Liver (tissue), 8 donors: ENCODE measurements at regions not wholly inside any gene's neighbourhood (a gene's known extent, or its start where the extent isn't known, plus 50 kb on each side); places are given as distances from the start of the nearest gene placed in this dataset.

ENCODE experiments used
- DNase-seq: peaks from one replicate; pipeline ENCODE4 v3.0.0-alpha.2; 2017; ENCODE audit warnings: low spot score
- H3K27ac ChIP-seq, 2 donors: one replicate each; pipeline ENCODE4 v1.7.0; 2013; ENCODE audit warnings: inconsistent platforms in 2 of 2, low read length in 2 of 2, control low read depth in 1 of 2, low read depth in 1 of 2, mild to moderate bottlenecking in 1 of 2
- H3K27me3 ChIP-seq, 4 donors: one replicate each; pipeline versions ENCODE4 v1.6.1 to v1.7.0; 2013; ENCODE audit warnings: low read length in 3 of 4, inconsistent platforms in 1 of 4, mild to moderate bottlenecking in 1 of 4, moderate library complexity in 1 of 4; ENCODE audit not compliant: control insufficient read depth in 4 of 4, insufficient read depth in 4 of 4
- H3K36me3 ChIP-seq, 4 donors: one replicate each; pipeline versions ENCODE4 v1.6.1 to v1.7.0; 2013; ENCODE audit warnings: low read length in 3 of 4, mild to moderate bottlenecking in 3 of 4, low read depth in 1 of 4, moderate library complexity in 1 of 4; ENCODE audit not compliant: control insufficient read depth in 4 of 4, insufficient read depth in 3 of 4
- H3K4me1 ChIP-seq, 4 donors: one replicate each; pipeline versions ENCODE4 v1.6.1 to v1.7.0; 2013; ENCODE audit warnings: low read length in 3 of 4, mild to moderate bottlenecking in 3 of 4, moderate library complexity in 1 of 4; ENCODE audit not compliant: control insufficient read depth in 4 of 4, insufficient read depth in 4 of 4
- H3K4me3 ChIP-seq, 3 donors: one replicate each; pipeline versions ENCODE4 v1.6.1 to v1.7.0; 2013; ENCODE audit warnings: low read length in 3 of 3, control low read depth in 1 of 3, low read depth in 1 of 3, mild to moderate bottlenecking in 1 of 3
- H3K9ac ChIP-seq, 2 donors: one replicate each; pipeline ENCODE4 v1.7.0; 2013; ENCODE audit warnings: low read length in 2 of 2, mild to moderate bottlenecking in 2 of 2, moderate library complexity in 2 of 2, control low read depth in 1 of 2, low read depth in 1 of 2
- H3K9me3 ChIP-seq, 4 donors: one replicate each; pipeline versions ENCODE4 v1.6.1 to v1.7.0; 2013; ENCODE audit warnings: low read length in 3 of 4; ENCODE audit not compliant: control insufficient read depth in 4 of 4
- FOXA1 ChIP-seq: IDR thresholded peaks from 2 replicates; pipeline ENCODE4 v1.6.1; 2016; ENCODE audit warnings: antibody characterized with exemption
- FOXA2 ChIP-seq: IDR thresholded peaks from 2 replicates; pipeline ENCODE4 v1.6.1; 2016; ENCODE audit warnings: antibody characterized with exemption
- GABPA ChIP-seq, 2 donors: IDR thresholded peaks in 1 of 2; conservative IDR thresholded peaks in 1 of 2; 2 replicates each; pipeline ENCODE4 v1.6.1; 2016; ENCODE audit warnings: antibody characterized with exemption in 2 of 2, mild to moderate bottlenecking in 1 of 2, moderate library complexity in 1 of 2
- JUND ChIP-seq, 2 donors: IDR thresholded peaks; 2 replicates each; pipeline ENCODE4 v1.6.1; 2016; ENCODE audit warnings: antibody characterized with exemption in 2 of 2
- NR2F2 ChIP-seq: IDR thresholded peaks from 2 replicates; pipeline ENCODE4 v1.6.1; 2016; ENCODE audit warnings: antibody characterized with exemption
- RAD21 ChIP-seq, 2 donors: IDR thresholded peaks; 2 replicates each; pipeline ENCODE4 v1.6.1; 2016; ENCODE audit warnings: antibody characterized with exemption in 2 of 2, mild to moderate bottlenecking in 2 of 2
- SP1 ChIP-seq: IDR thresholded peaks from 2 replicates; pipeline ENCODE4 v1.6.1; 2018; ENCODE audit warnings: antibody characterized with exemption, mild to moderate bottlenecking
- TAF1 ChIP-seq: conservative IDR thresholded peaks from 2 replicates; pipeline ENCODE4 v1.6.1; 2016; ENCODE audit warnings: antibody characterized with exemption, mild to moderate bottlenecking
- WGBS: extraction: QIAGEN DNeasy Blood & Tissue Kit; methylation state at CpG from one replicate; pipeline ENCODE4 v1.1.7; 2013; 5-methylcytosine and 5-hydroxymethylcytosine counted together
- TF ChIP-seq, protein P1 (sequence below): IDR thresholded peaks from 2 replicates; pipeline ENCODE4 v1.6.1; 2016; ENCODE audit warnings: antibody characterized with exemption
- TF ChIP-seq, protein P2 (sequence below): fragments of 150-350 bp; IDR thresholded peaks from 2 replicates; pipeline ENCODE4 v1.5.1; 2017; ENCODE audit warnings: improper control_type of control experiment, low read depth, low read length; ENCODE audit not compliant: missing input control
- TF ChIP-seq, protein P3 (sequence below): IDR thresholded peaks from 2 replicates; pipeline ENCODE4 v1.6.1; 2016; ENCODE audit warnings: antibody characterized with exemption, mild to moderate bottlenecking
- TF ChIP-seq, protein P4 (sequence below): IDR thresholded peaks from 2 replicates; pipeline ENCODE4 v1.6.1; 2016; ENCODE audit warnings: antibody characterized with exemption
- donor health status: healthy.
- donor health status: healthy.
- donor health status: healthy.
- donor health status: healthy.
- donor health status: healthy.

DNA sequence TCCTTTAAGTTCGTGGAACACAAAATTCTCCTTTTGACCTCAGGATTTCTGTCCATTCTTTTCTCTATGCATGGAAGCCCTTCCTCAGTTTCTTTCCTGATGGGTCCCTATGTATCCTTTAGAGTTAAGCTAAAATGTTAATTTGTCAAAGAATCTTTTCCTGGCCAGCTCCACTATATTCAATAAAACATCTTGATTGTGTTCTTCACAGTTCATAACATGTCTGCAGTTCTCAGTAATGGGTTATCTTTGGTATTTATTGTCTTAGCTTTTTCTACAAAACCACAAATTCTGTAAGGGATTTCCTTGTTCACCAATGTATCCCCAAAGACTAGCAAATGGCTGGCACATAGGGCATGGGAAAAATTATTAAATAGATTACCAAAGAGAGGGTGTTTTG lies 998.5 kb downstream of the ADGRL2 start (continued):
- TF ChIP-seq FOXA2, result no peak
- TF ChIP-seq, protein P1, sequence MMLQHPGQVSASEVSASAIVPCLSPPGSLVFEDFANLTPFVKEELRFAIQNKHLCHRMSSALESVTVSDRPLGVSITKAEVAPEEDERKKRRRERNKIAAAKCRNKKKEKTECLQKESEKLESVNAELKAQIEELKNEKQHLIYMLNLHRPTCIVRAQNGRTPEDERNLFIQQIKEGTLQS, result no peak
- TF ChIP-seq, protein P2, sequence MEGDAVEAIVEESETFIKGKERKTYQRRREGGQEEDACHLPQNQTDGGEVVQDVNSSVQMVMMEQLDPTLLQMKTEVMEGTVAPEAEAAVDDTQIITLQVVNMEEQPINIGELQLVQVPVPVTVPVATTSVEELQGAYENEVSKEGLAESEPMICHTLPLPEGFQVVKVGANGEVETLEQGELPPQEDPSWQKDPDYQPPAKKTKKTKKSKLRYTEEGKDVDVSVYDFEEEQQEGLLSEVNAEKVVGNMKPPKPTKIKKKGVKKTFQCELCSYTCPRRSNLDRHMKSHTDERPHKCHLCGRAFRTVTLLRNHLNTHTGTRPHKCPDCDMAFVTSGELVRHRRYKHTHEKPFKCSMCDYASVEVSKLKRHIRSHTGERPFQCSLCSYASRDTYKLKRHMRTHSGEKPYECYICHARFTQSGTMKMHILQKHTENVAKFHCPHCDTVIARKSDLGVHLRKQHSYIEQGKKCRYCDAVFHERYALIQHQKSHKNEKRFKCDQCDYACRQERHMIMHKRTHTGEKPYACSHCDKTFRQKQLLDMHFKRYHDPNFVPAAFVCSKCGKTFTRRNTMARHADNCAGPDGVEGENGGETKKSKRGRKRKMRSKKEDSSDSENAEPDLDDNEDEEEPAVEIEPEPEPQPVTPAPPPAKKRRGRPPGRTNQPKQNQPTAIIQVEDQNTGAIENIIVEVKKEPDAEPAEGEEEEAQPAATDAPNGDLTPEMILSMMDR, result no peak
- no peak for TF ChIP-seq NR2F2

DNA sequence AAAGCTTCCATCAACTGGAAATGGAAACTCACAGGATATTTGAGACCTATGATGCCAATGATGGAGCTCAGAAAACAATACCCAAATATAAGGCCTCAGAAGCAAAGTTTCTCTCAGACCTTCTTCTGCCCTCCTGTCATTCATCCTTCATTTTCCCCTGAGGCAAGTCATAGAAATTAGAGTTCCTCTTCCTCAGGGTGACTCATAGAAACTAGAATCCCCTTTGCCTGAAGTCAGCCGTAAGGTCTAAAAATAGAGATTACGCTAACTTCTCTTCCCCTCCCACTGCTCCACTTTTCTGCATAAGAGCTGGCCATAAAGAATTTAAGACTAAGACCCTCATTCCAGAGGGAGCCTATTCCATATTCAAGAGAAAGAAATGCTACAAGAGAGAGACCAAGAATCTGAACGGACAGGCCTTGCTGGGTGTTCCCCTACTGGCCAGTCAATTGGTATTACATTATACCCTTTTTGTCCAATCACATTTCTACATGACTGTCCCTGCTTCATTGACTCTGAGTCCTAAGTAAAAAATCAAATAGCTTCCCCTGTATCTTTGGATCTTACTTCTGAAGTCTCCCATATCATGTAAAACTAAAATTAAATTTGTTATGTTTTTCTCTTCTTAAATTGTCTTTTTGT lies 994.9 kb downstream of the ADGRL2 start:
- H3K27ac ChIP-seq, result no peak overlapping the region

DNA sequence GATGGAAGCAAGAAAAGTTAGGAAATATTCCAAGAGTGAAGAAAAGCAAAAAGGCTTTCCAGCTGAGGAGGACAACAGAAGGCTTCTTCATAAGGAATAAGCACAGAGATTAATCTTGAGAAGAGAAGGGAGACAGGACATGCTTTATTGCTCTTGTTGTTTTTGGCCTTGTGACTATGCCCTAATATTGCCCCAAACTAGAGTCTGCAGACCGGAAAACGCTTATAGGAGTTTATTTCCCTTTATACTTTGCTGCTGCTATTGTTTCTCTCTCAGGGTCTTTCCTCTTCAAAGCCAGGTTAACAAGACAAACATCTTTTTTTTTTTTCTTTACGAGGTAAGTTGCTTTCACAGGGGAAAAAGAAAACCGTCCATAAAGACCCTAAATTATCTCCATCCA lies 991.4 kb downstream of the ADGRL2 start:
- H3K9me3 ChIP-seq, result peaks cover 3 to 14% (median 6%) of the 10 kb centered on the region in 4 donors
- H3K4me3 ChIP-seq, result no peak overlapping the region
- H3K27me3 ChIP-seq, result no peaks in the 10 kb centered on the region
- H3K4me1 ChIP-seq, result no peaks in the 10 kb centered on the region
- no peaks in the 10 kb centered on the region for H3K36me3 ChIP-seq
- 70% methylated on average over 4 of the region's 4 CpGs for WGBS
- no peak overlapping the region for H3K27ac ChIP-seq
- no peak for DNase-seq
- no peak overlapping the region for H3K9ac ChIP-seq
- TF ChIP-seq, protein P1, result no peak
- TF ChIP-seq FOXA1 (no peak), RAD21 (IDR thresholded peaks at IDR 0.05) (no peak), NR2F2 (no peak), SP1 (no peak), TAF1 (no peak), GABPA (IDR thresholded peaks at IDR 0.05 in 1 of 2, conservative IDR thresholded peaks at IDR 0.05 in 1 of 2) (no peak)
- TF ChIP-seq, protein P3, sequence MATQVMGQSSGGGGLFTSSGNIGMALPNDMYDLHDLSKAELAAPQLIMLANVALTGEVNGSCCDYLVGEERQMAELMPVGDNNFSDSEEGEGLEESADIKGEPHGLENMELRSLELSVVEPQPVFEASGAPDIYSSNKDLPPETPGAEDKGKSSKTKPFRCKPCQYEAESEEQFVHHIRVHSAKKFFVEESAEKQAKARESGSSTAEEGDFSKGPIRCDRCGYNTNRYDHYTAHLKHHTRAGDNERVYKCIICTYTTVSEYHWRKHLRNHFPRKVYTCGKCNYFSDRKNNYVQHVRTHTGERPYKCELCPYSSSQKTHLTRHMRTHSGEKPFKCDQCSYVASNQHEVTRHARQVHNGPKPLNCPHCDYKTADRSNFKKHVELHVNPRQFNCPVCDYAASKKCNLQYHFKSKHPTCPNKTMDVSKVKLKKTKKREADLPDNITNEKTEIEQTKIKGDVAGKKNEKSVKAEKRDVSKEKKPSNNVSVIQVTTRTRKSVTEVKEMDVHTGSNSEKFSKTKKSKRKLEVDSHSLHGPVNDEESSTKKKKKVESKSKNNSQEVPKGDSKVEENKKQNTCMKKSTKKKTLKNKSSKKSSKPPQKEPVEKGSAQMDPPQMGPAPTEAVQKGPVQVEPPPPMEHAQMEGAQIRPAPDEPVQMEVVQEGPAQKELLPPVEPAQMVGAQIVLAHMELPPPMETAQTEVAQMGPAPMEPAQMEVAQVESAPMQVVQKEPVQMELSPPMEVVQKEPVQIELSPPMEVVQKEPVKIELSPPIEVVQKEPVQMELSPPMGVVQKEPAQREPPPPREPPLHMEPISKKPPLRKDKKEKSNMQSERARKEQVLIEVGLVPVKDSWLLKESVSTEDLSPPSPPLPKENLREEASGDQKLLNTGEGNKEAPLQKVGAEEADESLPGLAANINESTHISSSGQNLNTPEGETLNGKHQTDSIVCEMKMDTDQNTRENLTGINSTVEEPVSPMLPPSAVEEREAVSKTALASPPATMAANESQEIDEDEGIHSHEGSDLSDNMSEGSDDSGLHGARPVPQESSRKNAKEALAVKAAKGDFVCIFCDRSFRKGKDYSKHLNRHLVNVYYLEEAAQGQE, result no peak
- TF ChIP-seq, protein P4, sequence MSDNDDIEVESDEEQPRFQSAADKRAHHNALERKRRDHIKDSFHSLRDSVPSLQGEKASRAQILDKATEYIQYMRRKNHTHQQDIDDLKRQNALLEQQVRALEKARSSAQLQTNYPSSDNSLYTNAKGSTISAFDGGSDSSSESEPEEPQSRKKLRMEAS, result no peak
- TF ChIP-seq, protein P2, result no peak

More for the DNA sequence above, 994.9 kb downstream of the ADGRL2 start:
- no peaks in the 10 kb centered on the region for H3K27me3 ChIP-seq
- H3K4me3 ChIP-seq, result no peak overlapping the region
- 88% methylated on average over 3 of the region's 3 CpGs for WGBS
- peaks cover 2 to 10% (median 3%) of the 10 kb centered on the region in 4 donors for H3K9me3 ChIP-seq
- H3K4me1 ChIP-seq, result no peaks in the 10 kb centered on the region
- H3K36me3 ChIP-seq, result no peaks in the 10 kb centered on the region
- H3K9ac ChIP-seq, result no peak overlapping the region
- TF ChIP-seq FOXA2, result no peak
- TF ChIP-seq, protein P3, result no peak
- no peak for TF ChIP-seq TAF1
- TF ChIP-seq RAD21 (IDR thresholded peaks at IDR 0.05), result no peak
- no peak for TF ChIP-seq JUND (IDR thresholded peaks at IDR 0.05)
- no peak for TF ChIP-seq SP1
- DNase-seq, result no peak
